ENCODE measurements at regions not wholly inside any gene's neighbourhood (a gene's known extent, or its start where the extent isn't known, plus 50 kb on each side); places are given as distances from the start of the nearest gene placed in this dataset.

DNA sequence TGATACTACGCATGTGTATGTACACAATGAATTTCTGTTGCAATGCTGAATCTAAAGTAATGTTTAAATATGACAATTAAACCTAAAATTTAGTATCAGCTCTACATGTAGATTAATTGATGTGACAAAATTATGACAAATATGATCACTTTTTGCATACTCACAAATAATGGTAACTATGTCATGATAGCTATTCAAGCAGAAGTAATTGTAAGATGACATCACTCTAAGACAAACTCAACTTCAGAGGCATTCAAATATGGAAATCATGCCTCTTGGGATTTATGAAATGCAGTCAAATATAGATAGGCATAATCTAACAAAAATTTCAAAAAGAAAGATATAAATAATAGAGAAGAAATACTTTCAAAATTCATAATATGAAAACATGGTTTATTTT lies 571.7 kb upstream of the LRFN5 start:
- no peak for TF ChIP-seq CTCF (IDR thresholded peaks at IDR 0.05)
- TF ChIP-seq POLR2A (IDR thresholded peaks at IDR 0.05) = no peak
